NCI-H2029 treated with DMSO at 0.1 percent for 48 hours (cell line): ENCODE measurements at regions not wholly inside any gene's neighbourhood (a gene's known extent, or its start where the extent isn't known, plus 50 kb on each side); places are given as distances from the start of the nearest gene placed in this dataset.

Experiments
- DNase-seq: peaks from one replicate; lab custom pipeline; 2025; lab: John Stamatoyannopoulos, UW

DNA sequence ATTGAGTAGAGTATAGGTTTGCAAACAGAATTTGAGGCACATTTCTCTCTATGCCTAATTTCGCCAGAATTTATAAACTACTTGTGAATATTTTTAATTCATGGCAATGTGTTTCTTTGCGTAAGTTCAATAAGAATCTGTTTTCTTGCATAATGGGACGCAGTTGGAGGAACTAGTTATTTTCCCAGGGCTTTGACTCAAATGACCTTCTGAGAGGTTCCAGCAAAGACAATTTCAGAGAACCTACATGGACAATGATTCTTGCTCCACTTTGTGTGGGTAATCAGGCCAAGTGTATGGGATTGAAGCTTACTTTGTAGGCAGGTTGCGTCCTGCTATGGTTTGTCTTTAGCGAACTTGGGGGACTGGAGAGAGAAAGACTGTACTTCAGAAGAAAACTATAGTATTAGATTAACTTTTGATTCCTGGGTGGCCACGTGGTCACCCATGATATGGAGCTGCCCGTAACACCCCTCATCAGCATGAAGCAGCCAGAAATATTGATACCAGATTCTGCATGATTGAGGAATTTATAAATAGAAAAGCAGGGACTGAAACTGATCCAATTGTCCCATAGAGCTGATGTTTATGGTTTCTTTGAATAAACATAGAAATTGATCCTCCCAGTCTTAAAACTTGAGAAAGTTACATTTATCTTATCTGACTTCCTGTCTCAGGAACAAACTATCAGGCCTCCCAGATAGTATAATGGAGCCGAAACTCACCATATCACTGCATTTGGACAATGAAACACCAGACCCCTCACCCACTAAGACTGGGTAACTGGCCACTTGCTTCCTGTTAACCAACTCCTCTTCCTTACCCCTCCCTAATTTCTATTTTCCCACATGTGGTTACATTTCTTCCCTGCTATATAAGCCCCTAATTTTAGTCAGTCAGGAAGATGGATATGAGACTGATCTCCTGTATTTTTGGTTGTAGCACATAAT, 815.3 kb upstream of the HS6ST1 start:
- no peak for DNase-seq

DNA sequence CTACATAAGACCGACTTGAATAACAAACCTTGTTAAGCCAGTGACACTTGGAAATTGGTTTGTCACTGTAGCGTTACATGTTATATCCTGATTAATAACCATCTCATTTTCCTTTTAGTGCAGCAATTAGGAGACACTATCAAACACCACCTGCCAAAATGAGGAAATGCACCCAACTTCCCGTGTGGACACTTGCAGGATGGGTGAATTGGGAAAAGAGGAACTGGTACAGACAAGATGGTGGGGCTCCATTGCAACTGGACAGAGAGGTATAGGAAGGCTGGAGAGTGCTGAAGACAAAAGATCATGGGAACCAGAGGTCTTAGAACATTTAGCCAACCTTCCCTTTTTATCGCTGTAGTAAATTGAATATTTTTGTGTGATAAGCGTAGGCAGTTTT, 816.3 kb upstream of the HS6ST1 start:
- no peak for DNase-seq

DNA sequence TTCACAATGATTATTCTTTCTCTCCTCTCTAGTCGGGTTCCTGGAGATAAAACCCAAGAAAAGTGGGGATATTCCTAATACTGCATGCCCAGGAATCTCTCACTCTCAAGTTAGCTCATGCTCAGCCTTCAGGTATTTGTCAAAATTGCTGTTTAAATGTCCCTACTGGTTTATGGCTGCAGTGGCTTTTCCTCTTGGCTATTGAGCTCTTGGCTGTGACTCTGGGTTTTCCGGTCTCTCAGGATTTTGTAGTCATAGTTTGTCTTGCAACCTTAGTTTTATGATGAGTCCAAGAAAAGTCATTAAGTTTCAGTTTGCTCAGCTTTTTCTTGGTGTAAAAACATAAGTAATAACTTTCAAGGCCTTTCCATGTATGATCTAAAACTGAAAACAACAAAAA, 820.7 kb upstream of the HS6ST1 start:
- no peak for DNase-seq

DNA sequence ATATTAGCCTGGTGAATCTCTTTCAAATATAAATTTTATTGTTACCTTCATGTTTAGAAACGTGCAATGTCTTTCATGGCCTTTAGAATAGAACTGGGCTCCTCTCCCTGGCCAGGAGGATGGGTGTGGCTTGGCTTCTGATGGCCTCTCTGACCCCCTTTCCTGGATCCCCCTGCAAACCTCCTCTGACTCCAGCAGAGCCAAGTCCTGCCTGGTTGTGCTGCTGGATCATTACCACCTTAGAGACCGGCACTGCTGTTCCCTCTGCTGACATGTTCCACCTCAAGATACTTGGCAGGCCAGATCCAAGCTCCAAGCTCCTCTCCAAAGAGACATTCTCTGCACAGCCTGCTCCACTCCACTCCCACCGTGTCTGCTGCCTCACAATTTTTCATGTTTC, 823.8 kb upstream of the HS6ST1 start:
- no peak for DNase-seq

DNA sequence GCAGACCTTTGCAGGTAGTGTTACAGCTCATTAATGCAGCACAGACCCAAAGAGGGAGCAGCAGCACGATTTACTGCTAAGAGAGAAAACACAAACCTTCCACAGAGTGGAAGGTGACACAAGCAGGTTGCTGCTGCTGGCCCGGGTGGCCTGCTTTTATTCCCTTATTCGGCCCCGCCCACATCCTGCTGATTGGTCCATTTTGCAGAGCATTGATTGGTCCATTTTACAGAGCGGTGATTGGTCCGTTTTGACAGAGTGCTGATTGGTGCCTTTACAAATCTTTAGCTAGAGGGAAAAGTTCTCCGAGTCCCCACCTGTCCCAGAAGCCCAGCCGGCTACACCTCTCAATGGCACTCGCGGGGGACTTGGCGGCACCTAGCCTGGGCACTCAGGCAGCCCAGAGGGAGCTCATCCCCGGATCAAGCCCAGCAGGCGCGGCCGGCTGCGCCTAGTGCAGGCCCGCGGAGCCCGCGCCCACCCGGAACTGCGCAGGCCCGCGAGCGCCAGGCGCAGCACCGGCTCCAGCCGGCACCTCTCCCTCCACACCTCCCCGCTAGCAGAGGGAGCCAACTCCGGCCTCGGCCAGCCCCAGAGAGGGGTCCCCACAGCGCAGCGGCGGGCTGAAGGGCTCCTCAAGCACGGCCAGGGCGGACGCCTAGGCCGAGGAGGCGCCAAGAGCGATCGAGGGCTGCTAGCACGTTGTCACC, 825.6 kb upstream of the HS6ST1 start:
- no peak for DNase-seq

DNA sequence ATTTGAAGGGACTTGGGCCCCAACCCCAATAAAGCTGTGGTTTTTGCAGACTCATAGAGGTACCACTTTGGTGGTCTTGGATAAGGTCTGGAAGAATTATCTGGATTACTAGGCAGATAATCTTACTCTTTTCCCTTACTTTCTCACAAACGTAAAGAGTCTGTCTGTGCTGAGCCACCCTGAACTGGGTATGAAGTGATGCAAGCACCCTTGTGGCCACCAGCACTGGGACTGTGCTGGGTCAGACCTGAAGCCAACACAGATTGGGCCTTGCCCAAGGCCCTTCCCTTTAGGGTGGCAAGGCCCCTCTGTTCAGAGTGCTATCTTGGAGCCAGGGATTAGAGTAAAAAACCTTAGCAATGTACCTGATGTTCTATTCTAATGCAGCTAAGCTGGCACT, 827.0 kb upstream of the RAB6C start:
- no peak for DNase-seq

DNA sequence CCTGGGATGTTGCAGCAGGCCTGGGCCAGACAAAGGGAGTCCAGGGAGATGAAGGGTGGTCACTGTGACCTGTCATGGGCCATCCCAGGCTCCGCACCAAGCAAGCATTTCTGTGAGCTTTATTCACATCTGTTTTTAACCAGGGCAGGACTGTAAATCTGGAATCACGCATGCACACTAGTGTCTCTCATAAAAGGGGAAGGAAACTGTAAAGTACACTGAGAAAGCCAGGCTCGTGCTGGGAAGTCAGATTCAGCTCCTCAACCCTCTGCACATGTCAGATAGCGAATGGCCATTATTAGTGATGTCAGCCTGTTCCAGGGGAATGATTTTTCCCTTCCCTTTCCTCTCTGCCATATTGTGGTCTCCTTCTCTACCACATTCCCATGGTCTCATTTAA, 818.6 kb upstream of the RAB6C start:
- DNase-seq = no peak

DNA sequence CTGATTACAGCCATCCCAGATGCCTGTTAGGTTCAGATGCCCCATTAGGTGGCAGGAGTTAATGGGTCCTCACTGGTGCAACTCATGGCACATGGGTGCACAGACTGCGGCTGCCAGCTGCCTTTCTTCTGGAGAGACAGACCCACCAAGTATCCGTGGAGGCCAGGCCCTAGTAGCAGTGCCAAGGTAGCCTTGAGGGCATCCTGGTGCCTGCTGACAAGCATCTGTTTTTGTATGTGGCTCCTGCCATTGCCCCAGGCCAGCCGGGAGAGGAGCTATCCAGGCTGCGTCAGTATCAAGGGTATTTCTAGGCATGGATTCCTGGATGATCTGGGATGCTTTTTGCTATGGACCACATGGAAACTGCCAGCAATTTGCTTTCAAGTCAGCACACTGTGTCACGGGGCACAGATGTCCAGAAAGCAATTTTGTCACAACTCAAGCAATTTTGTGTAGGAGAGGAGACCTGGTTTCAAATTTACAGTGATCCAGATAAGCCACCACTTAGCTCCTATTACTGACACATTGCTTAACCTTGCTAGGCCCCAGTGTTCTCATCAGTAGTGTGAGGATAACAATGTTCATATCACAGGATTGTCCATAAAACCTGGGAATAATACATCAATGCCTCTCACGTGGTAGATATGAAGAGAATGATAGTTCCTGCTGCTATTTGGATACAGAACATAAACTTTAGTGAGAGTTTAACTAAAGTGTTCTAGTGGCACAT, 815.1 kb upstream of the RAB6C start:
- no peak for DNase-seq

DNA sequence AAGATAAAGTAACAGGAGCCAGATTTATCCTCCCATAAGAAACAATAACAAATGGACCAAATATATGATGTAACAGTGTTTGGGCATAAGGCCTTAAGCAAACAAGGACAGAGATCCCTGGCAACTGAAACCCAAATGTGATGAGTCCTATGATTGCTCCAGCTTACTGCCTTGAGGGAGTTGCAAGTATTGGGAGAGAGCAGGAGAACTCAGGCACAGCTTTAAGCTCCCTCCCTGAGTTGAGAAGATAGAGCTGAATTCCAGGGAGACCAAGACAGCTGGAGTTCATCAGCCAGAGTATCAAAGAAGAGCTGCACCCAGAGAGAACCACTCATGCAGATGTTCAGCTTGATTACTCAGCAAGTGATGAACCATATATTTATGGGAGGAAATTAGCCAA, 814.5 kb upstream of the RAB6C start:
- no peak for DNase-seq

DNA sequence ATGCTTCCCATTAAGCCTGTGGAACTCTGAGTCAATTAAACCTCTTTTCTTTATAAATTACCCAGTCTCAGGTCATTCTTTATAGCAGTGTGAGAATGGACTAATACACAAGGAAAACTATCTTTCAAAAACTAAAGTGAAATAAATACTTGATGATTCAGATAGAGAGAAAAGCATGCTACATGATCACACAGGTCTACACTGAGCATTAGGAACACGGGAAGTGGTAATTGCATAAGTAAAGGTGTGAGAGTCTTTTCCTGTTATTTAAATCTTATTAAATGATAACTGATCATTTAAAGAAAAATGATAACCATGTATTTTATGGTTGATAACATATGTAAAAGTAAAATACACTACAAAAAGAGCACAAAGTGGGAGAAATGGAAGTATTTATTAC, 812.0 kb upstream of the RAB6C start:
- no peak for DNase-seq

DNA sequence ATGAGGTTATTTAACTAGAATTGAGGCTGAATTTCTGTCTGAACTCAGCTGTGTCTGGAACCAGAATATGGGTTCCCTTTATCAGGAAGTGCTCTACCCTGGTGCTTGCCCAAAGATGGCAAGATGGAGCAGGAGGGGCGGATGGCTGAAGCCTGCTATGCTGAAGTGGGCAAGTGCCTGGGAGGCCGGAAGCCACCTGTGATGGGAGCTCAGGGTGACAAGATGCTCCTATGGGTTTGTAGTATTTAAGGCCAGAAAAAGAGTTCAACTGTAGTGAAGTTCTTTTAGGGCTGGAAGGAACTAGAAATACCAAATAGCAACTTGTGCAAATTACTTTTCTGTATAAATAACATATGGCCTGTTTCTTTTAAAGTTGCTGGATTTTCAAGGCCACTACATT, 808.9 kb upstream of the RAB6C start:
- no peak for DNase-seq

DNA sequence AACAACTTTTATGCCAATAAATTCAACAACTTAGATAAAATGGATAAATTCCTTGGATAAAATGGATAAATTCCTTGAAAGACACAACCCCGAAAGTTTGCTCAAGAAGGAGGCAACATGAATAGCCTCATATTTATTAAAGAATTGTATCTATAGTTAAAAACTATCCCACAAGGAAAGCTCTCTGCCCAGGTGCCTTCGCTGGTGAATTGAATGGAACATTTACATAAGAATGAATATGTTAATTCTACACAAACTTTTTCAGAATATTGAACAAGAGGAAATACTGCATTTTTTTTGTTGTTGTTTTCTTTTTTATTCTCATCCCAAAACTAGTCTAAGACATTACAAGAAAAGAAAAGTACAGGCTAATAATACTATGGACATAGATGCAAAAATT, 805.3 kb upstream of the RAB6C start:
- no peak for DNase-seq

DNA sequence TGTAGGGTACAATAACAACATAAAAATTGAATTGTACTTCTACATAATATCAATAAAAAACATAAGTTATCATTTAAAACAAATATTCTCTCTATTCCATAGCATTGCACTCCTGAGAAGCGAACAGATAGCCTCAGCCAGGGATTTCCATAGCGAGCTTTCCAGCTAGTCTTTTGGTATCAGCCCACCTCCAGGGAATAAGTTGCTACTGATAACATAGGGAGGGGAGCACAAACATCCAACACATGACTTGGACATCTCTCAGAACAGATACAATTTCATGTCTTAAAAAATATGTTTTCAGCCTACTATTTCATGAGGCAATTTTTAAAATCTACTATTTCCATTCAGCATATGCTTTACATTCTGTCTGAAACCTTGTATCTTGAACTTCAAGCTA, 804.4 kb upstream of the RAB6C start:
- DNase-seq = no peak

DNA sequence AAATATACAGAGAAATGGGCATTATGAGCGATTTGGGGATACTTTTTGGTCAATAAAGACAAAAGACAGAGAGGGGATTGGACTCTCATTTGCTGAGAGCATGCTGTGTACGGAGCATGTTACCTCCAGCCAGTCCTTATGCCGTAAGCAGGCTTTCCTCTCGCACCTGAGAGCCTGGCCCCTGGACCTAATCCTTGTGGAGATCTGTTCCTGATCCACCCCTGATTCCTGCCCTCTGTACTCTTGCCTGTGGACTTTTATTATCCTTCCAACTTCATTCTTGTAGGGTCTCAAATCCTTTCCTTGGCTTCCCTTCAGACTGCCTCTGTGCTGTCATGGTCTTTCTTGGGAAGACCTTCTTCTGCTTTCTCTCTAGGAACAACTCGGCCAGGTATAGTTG, 803.1 kb upstream of the RAB6C start:
- DNase-seq = no peak

DNA sequence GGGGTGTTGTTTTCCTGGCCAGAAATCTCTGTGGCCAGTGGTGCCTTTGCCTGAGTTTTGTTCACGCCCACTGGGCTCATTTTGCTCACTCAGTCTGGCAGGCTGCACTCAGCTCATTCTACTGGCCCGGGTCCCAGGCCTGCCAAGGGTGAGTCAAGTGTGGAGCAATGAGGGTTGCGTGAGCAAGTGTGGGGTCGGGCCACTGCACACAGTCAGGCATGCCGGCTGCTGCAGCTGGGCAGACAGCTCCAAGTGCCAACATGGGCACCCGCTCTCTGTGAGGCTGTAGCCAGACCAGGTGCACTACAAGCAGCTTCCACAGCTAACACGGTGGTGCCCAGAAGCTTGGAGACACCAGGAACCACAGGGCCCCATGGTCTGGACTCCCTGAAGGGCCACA, 801.1 kb upstream of the RAB6C start:
- DNase-seq = no peak

DNA sequence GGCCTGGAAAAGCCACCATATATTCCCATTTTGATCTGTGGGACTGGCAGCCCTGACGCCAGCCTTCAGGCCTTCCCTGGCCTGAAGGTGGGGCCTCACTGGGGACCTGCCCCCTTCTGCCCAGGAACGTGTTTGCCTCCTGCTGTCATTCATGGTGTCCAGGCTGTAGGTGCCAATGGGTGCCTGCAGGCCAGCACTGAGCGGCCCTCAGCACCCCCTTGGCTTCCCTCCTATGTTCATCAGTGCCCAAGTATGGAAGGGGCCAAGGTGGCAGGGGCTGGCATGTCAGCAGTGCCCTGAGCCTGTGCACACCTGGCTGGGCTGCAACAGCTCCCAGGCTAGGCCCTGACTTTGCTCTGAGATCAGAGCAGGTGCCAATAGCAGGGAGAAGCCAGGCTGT, 800.3 kb upstream of the RAB6C start:
- no peak for DNase-seq

DNA sequence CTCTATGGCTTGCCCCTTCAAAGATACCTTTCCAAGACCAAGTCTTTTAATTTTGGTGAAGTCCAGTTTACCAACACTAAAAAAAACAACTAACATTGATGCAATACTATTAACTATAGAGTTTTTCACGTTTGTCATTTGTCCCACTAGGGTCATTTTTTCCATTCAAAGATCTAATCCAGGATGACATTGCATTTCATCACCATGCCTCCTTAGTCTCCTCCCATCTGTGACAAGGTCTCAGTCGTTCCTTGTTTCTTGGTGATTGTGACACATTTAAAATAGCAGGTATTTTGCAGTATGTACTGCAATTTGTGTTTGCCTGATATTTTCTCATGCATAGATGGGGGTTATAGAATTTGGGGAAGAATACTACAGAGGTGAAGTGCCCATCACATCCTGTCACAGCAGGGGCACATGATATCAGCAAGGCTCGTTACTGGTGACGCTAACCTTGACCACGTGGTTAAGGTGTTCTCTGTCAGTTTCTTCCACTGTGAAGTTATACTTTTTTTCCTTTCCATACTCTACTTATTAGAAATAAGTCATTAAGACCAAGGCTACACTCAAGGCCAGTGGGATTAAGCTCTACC, 799.2 kb upstream of the RAB6C start:
- no peak for DNase-seq

DNA sequence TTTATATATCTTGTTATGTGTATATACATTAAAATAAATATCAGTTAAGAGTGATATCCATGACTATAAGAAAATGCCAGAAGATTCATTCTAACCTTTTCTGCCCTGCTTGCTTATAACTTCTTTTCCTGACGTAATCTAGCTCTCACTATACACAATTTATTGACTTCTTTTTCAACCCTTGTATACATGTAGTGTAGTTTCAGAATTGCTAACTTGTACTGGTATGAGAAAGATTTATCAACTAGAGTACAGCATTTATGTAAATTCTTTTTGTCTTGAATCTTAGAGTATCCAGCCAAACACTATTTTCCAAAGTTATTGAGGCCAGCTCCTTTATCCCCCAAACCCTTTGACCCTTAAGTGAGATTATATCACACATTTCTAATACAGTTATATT, 798.0 kb upstream of the RAB6C start:
- no peak for DNase-seq

DNA sequence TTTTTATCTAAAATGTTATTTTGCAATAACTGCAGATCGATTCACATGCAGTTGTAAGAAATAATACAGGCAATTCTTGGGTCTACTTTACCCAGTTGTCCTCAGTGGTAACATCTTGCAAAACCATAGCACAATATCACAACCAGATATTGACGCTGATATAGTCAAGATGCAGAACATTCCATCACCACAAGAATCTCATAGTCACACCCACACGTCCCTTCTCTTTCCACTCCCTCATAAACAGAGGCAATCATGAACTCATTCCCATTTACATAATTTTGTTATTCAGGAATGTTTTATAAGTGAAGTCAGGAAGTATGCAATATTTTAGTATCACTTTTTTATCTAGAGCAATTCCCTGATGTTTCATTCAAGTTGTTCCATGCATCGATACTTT, 797.5 kb upstream of the RAB6C start:
- DNase-seq = no peak

DNA sequence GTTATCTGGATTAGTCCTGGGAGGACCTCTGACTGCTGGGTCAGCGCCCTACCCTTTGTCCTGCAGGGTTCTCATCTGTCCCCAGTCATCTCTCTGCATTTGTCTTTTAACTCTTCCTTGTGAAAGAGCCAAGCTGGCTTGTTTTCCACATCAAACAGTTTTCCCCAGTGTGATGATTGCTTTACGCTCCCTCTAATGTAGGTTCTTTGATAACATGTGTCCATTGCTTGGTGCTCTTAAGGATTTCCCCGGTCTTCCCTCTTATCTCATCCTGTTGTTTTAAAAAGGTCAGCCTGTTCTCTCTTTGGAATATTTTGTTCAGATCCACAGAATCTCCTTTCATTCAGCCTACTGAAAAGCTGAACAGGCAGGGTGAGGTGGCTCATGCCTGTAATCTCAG, 792.1 kb upstream of the RAB6C start:
- no peak for DNase-seq

DNA sequence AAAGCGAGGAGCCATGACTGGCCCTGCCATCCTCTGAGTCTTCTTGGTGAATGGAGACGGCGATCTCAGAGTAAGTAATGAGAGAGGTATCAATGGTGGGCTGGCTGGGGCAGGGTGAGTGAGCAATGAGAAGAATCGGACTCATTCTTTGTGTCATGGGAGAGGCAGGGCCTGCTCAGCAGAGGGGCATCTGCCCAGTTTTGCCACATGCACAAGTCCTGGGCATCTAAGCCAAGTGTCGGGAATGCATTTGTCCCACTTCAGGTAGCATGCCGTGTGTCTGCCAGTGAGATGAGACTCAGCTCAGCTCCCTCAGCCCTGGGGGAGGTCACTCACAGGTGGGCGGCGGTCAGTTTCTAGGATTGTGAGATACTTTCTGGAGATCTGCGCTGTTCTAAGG, 791.0 kb upstream of the RAB6C start:
- no peak for DNase-seq

DNA sequence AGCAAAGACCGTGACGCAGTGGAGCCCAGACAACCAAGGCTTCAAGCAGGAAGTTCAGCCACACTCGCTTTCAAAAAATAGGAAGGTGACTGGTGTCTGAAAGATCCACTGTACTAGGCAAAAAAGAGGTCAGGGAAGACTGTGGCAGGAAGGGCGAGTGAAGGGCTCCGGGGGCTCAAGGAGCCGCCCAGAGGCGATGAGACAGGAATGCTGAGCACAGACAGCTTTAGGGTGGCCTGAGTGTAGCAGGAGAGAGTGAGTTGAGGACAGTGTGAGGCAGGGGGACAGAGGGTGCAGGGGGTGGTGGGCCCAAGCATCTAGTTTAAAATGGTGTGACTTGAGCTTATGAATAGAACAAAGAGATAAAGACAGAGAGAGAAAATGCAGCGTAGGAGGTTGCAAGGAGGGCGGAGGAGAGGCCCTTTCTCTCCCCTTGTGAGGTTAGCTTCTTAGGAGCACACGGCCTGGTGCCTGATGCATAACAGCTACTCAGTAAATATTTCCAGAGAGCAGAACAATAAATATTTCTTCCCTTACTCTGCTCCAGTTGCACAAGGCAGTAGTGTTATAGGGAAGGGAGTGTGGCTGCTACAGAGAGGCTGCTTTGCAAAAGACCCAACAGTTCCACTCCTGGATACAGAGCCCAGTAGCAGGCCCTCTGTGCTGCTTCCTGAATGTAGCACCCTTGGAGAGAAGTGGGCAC, 789.7 kb upstream of the RAB6C start:
- DNase-seq = no peak
